ENCODE measurements at regions not wholly inside any gene's neighbourhood (a gene's known extent, or its start where the extent isn't known, plus 50 kb on each side); places are given as distances from the start of the nearest gene placed in this dataset.

- H3K4ac ChIP-seq (ENCODE audit: low read depth, low read length), result no peak overlapping the region
- no peak overlapping the region for H2BK120ac ChIP-seq (ENCODE audit: insufficient read depth, low read length, poor library complexity)
- H2AFZ ChIP-seq (ENCODE audit: insufficient read depth, low read length, poor library complexity), result no peak overlapping the region
- H4K8ac ChIP-seq (ENCODE audit: low read depth, low read length), result no peak overlapping the region
- H3K79me1 ChIP-seq (ENCODE audit: low read length), result no peaks in the 10 kb centered on the region
- H4K91ac ChIP-seq (ENCODE audit: low read depth, low read length), result no peak overlapping the region
- no peak overlapping the region for H2AK5ac ChIP-seq (ENCODE audit: low read length)
- no peak overlapping the region for H2BK12ac ChIP-seq (ENCODE audit: low read length)
- DNase-seq, result peak; percentile 22 to 53
- no peaks in the 10 kb centered on the region for H3K9me3 ChIP-seq (ENCODE audit: insufficient read depth, low read depth, low read length)
- no peak overlapping the region for H3K9ac ChIP-seq (ENCODE audit: low read length)
- H3K27me3 ChIP-seq (ENCODE audit: insufficient read depth, low read length), result no peaks in the 10 kb centered on the region
- no peak overlapping the region for H3K18ac ChIP-seq (ENCODE audit: low read length)
- WGBS (ENCODE audit: extremely low coverage, insufficient coverage, insufficient read length), result no CpG with 5 or more reads among the region's 6 CpGs
- H4K12ac ChIP-seq (ENCODE audit: low read depth, low read length), result no peak overlapping the region
- no peak overlapping the region for H3K4me3 ChIP-seq (ENCODE audit: low read depth, low read length)
- H3K14ac ChIP-seq (ENCODE audit: low read length), result no peak overlapping the region
- H3K23ac ChIP-seq (ENCODE audit: low read length), result no peak overlapping the region
- no peaks in the 10 kb centered on the region for H3K36me3 ChIP-seq (ENCODE audit: control insufficient read depth in 1 of 2, insufficient read depth in 2 of 2, low read length in 2 of 2)
- no peak overlapping the region for H2BK5ac ChIP-seq (ENCODE audit: low read depth, low read length, poor library complexity)
- no peak overlapping the region for H3K27ac ChIP-seq (ENCODE audit: low read depth, low read length)
- no peak overlapping the region for H3K4me2 ChIP-seq (ENCODE audit: low read length)
- H3K79me2 ChIP-seq (ENCODE audit: control insufficient read depth, insufficient read depth, low read length, poor library complexity), result no peaks in the 10 kb centered on the region
- H3K4me1 ChIP-seq (ENCODE audit: control insufficient read depth in 1 of 2, insufficient read depth in 2 of 2, low read length in 2 of 2), result peaks cover 0 to 3% of the 10 kb centered on the region in 2 experiments
Observed at GRCh38 chr10:85008488-85009184, 680.2 kb downstream of the CCSER2 start.

GRCh38 chr10:85012305-85012704 lies 683.9 kb downstream of the CCSER2 start:
- H4K12ac ChIP-seq (ENCODE audit: low read depth, low read length), result no peak overlapping the region
- no peaks in the 10 kb centered on the region for H3K79me1 ChIP-seq (ENCODE audit: low read length)
- no peak overlapping the region for H3K14ac ChIP-seq (ENCODE audit: low read length)
- H4K91ac ChIP-seq (ENCODE audit: low read depth, low read length), result no peak overlapping the region
- no peak overlapping the region for H3K4ac ChIP-seq (ENCODE audit: low read depth, low read length)
- no peak overlapping the region for H2BK12ac ChIP-seq (ENCODE audit: low read length)
- peaks cover 0 to 3% of the 10 kb centered on the region in 2 experiments for H3K4me1 ChIP-seq (ENCODE audit: control insufficient read depth in 1 of 2, insufficient read depth in 2 of 2, low read length in 2 of 2)
- H3K9ac ChIP-seq (ENCODE audit: low read length), result no peak overlapping the region
- H3K36me3 ChIP-seq (ENCODE audit: control insufficient read depth in 1 of 2, insufficient read depth in 2 of 2, low read length in 2 of 2), result no peaks in the 10 kb centered on the region
- H2BK120ac ChIP-seq (ENCODE audit: insufficient read depth, low read length, poor library complexity), result no peak overlapping the region
- no peak overlapping the region for H2AK5ac ChIP-seq (ENCODE audit: low read length)
- no peak overlapping the region for H3K18ac ChIP-seq (ENCODE audit: low read length)
- WGBS (ENCODE audit: extremely low coverage, insufficient coverage, insufficient read length), result no CpG with 5 or more reads among the region's 2 CpGs
- no peak overlapping the region for H4K8ac ChIP-seq (ENCODE audit: low read depth, low read length)
- H3K27me3 ChIP-seq (ENCODE audit: insufficient read depth, low read length), result no peaks in the 10 kb centered on the region
- H3K23ac ChIP-seq (ENCODE audit: low read length), result no peak overlapping the region
- no peak overlapping the region for H3K27ac ChIP-seq (ENCODE audit: low read depth, low read length)
- no peak overlapping the region for H3K4me2 ChIP-seq (ENCODE audit: low read length)
- no peaks in the 10 kb centered on the region for H3K9me3 ChIP-seq (ENCODE audit: insufficient read depth, low read depth, low read length)
- DNase-seq, result no peak
- no peak overlapping the region for H3K4me3 ChIP-seq (ENCODE audit: low read depth, low read length)
- no peak overlapping the region for H2AFZ ChIP-seq (ENCODE audit: insufficient read depth, low read length, poor library complexity)
- H3K79me2 ChIP-seq (ENCODE audit: control insufficient read depth, insufficient read depth, low read length, poor library complexity), result no peaks in the 10 kb centered on the region
- H2BK5ac ChIP-seq (ENCODE audit: low read depth, low read length, poor library complexity), result no peak overlapping the region

GRCh38 chr10:85026878-85027467 lies 698.6 kb downstream of the CCSER2 start:
- Histone ChIP-seq H3K4me1 (ENCODE audit: control insufficient read depth in 1 of 2, insufficient read depth in 2 of 2, low read length in 2 of 2) (no peaks in the 10 kb centered on the region), H2BK5ac (ENCODE audit: low read depth, low read length, poor library complexity) (no peak overlapping the region), H3K36me3 (ENCODE audit: control insufficient read depth in 1 of 2, insufficient read depth in 2 of 2, low read length in 2 of 2) (no peaks in the 10 kb centered on the region), H4K91ac (ENCODE audit: low read depth, low read length) (no peak overlapping the region), H2BK120ac (ENCODE audit: insufficient read depth, low read length, poor library complexity) (no peak overlapping the region), H3K23ac (ENCODE audit: low read length) (no peak overlapping the region), H4K8ac (ENCODE audit: low read depth, low read length) (no peak overlapping the region), H3K14ac (ENCODE audit: low read length) (no peak overlapping the region), H3K18ac (ENCODE audit: low read length) (no peak overlapping the region), H2AK5ac (ENCODE audit: low read length) (no peak overlapping the region), H3K4ac (ENCODE audit: low read depth, low read length) (no peak overlapping the region), H3K27ac (ENCODE audit: low read depth, low read length) (no peak overlapping the region), H2AFZ (ENCODE audit: insufficient read depth, low read length, poor library complexity) (no peak overlapping the region), H3K9me3 (ENCODE audit: insufficient read depth, low read depth, low read length) (peaks cover 4% of the 10 kb centered on the region), H3K9ac (ENCODE audit: low read length) (no peak overlapping the region), H3K27me3 (ENCODE audit: insufficient read depth, low read length) (no peaks in the 10 kb centered on the region), H4K12ac (ENCODE audit: low read depth, low read length) (no peak overlapping the region), H2BK12ac (ENCODE audit: low read length) (no peak overlapping the region), H3K79me2 (ENCODE audit: control insufficient read depth, insufficient read depth, low read length, poor library complexity) (no peaks in the 10 kb centered on the region), H3K79me1 (ENCODE audit: low read length) (no peaks in the 10 kb centered on the region), H3K4me3 (ENCODE audit: low read depth, low read length) (no peak overlapping the region), H3K4me2 (ENCODE audit: low read length) (no peak overlapping the region)
- no peak for DNase-seq

GRCh38 chr10:85032981-85033380 lies 704.6 kb downstream of the CCSER2 start:
- H3K9me3 ChIP-seq (ENCODE audit: insufficient read depth, low read depth, low read length), result peaks cover 3% of the 10 kb centered on the region
- no CpG with 5 or more reads among the region's 1 CpG for WGBS (ENCODE audit: extremely low coverage, insufficient coverage, insufficient read length)
- no peak overlapping the region for H3K4ac ChIP-seq (ENCODE audit: low read depth, low read length)
- H2AFZ ChIP-seq (ENCODE audit: insufficient read depth, low read length, poor library complexity), result no peak overlapping the region
- H2BK120ac ChIP-seq (ENCODE audit: insufficient read depth, low read length, poor library complexity), result no peak overlapping the region
- H3K27me3 ChIP-seq (ENCODE audit: insufficient read depth, low read length), result no peaks in the 10 kb centered on the region
- H3K4me3 ChIP-seq (ENCODE audit: low read depth, low read length), result no peak overlapping the region
- no peak overlapping the region for H2BK12ac ChIP-seq (ENCODE audit: low read length)
- DNase-seq, result no peak
- no peak overlapping the region for H4K12ac ChIP-seq (ENCODE audit: low read depth, low read length)
- H2BK5ac ChIP-seq (ENCODE audit: low read depth, low read length, poor library complexity), result no peak overlapping the region
- no peak overlapping the region for H3K27ac ChIP-seq (ENCODE audit: low read depth, low read length)
- no peaks in the 10 kb centered on the region for H3K79me2 ChIP-seq (ENCODE audit: control insufficient read depth, insufficient read depth, low read length, poor library complexity)
- no peak overlapping the region for H3K4me2 ChIP-seq (ENCODE audit: low read length)
- H4K91ac ChIP-seq (ENCODE audit: low read depth, low read length), result no peak overlapping the region
- no peak overlapping the region for H3K9ac ChIP-seq (ENCODE audit: low read length)
- no peaks in the 10 kb centered on the region for H3K36me3 ChIP-seq (ENCODE audit: control insufficient read depth in 1 of 2, insufficient read depth in 2 of 2, low read length in 2 of 2)
- H3K4me1 ChIP-seq (ENCODE audit: control insufficient read depth in 1 of 2, insufficient read depth in 2 of 2, low read length in 2 of 2), result no peaks in the 10 kb centered on the region
- H4K8ac ChIP-seq (ENCODE audit: low read depth, low read length), result no peak overlapping the region
- H3K23ac ChIP-seq (ENCODE audit: low read length), result no peak overlapping the region
- no peak overlapping the region for H2AK5ac ChIP-seq (ENCODE audit: low read length)
- no peak overlapping the region for H3K14ac ChIP-seq (ENCODE audit: low read length)
- H3K79me1 ChIP-seq (ENCODE audit: low read length), result no peaks in the 10 kb centered on the region
- no peak overlapping the region for H3K18ac ChIP-seq (ENCODE audit: low read length)
